Esophagus mucosa (tissue), 1 donor: ENCODE measurements at regions not wholly inside any gene's neighbourhood (a gene's known extent, or its start where the extent isn't known, plus 50 kb on each side); places are given as distances from the start of the nearest gene placed in this dataset.
"Not testable (repeated sequence)": the region's sequence is repeated elsewhere in the genome, so short reads cannot be mapped to it uniquely, and the experiment has no call there.

Experiments
- ATAC-seq: fragments of 200-7000 bp; cut with Tn5 transposase; one replicate; pipeline ENCODE4 v1.9.1; 2020
- donor health status: DM: yes; HTN: yes; CAD: no.

GRCh38 chr7:119890631-119891030 lies 382.3 kb upstream of the KCND2 start:
- no peak for ATAC-seq

- no peak for ATAC-seq
These were observed 377.7 kb upstream of the KCND2 start for GRCh38 chr7:119895320-119895719.

- ATAC-seq: no peak
These were observed 376.6 kb upstream of the KCND2 start for GRCh38 chr7:119896386-119896785.

GRCh38 chr7:119900996-119901672 lies 371.8 kb upstream of the KCND2 start:
- no peak for ATAC-seq

- no peak for ATAC-seq
These were observed 369.9 kb upstream of the KCND2 start for GRCh38 chr7:119903085-119903484.

GRCh38 chr7:119905495-119905894 lies 367.5 kb upstream of the KCND2 start:
- ATAC-seq: no peak

GRCh38 chr7:119908948-119909347 lies 364.0 kb upstream of the KCND2 start:
- no peak for ATAC-seq

- not testable (repeated sequence) for ATAC-seq
These were observed 358.9 kb upstream of the KCND2 start for GRCh38 chr7:119914119-119914518.

- ATAC-seq: no peak
These were observed 356.5 kb upstream of the KCND2 start for GRCh38 chr7:119916501-119916900.

GRCh38 chr7:119918185-119918584 lies 354.8 kb upstream of the KCND2 start:
- ATAC-seq: no peak

GRCh38 chr7:119919986-119920385 lies 353.0 kb upstream of the KCND2 start:
- ATAC-seq: no peak

- no peak for ATAC-seq
These were observed 347.2 kb upstream of the KCND2 start for GRCh38 chr7:119925581-119926289.

- no peak for ATAC-seq
These were observed 343.1 kb upstream of the KCND2 start for GRCh38 chr7:119929891-119930290.

- ATAC-seq: no peak
These were observed 341.6 kb upstream of the KCND2 start for GRCh38 chr7:119931230-119931824.

GRCh38 chr7:119935418-119936025 lies 337.5 kb upstream of the KCND2 start:
- no peak for ATAC-seq

- no peak for ATAC-seq
These were observed 336.1 kb upstream of the KCND2 start for GRCh38 chr7:119936836-119937235.

GRCh38 chr7:119937745-119938144 lies 335.2 kb upstream of the KCND2 start:
- ATAC-seq: no peak

GRCh38 chr7:119943942-119944600 lies 328.9 kb upstream of the KCND2 start:
- ATAC-seq: no peak

- ATAC-seq: no peak
These were observed 328.4 kb upstream of the KCND2 start for GRCh38 chr7:119944601-119944972.

GRCh38 chr7:119945822-119946221 lies 327.2 kb upstream of the KCND2 start:
- no peak for ATAC-seq

- no peak for ATAC-seq
These were observed 323.9 kb upstream of the KCND2 start for GRCh38 chr7:119949053-119949452.

GRCh38 chr7:119950390-119951041 lies 322.5 kb upstream of the KCND2 start:
- not testable (repeated sequence) for ATAC-seq
